IMR-90 (cell line): ENCODE measurements at regions not wholly inside any gene's neighbourhood (a gene's known extent, or its start where the extent isn't known, plus 50 kb on each side); places are given as distances from the start of the nearest gene placed in this dataset.

Experiments used
- ATAC-seq: fragments of 200-7000 bp; cut with Tn5 transposase; 2 replicates; pipeline ENCODE4 v1.9.1; 2020; ENCODE audit warnings: low read depth, mild to moderate bottlenecking, moderate library complexity
- BruUV-seq: library from RNA; stranded (reverse); fragments of 400-500 nt; replicated peaks from 2 replicates; lab custom pipeline; 2021; lab: Mats Ljungman, UMichigan
- CTCF ChIA-PET: fragments of 300-600 bp; formaldehyde crosslinking; extraction: SDS; loops from one replicate; lab custom pipeline; 2021; ENCODE audit warnings: antibody characterized with exemption; lab: Yijun Ruan, JAX
- POLR2A ChIA-PET: fragments of 300-600 bp; sonication (Branson Sonifier 250); formaldehyde crosslinking; loops from one replicate; lab custom pipeline; 2022; ENCODE audit warnings: antibody characterized with exemption; ENCODE audit not compliant: unreplicated experiment; lab: Charles Lee
- DNase-seq: peaks from one replicate; pipeline ENCODE4 v3.0.0; 2013
- H2AFZ ChIP-seq: replicated peaks from 2 replicates; pipeline ENCODE3; 2013; ENCODE audit warnings: low read length, mild to moderate bottlenecking; ENCODE audit not compliant: poor library complexity
- H2AK5ac ChIP-seq: 2 replicates; pipeline ENCODE4 v1.6.1; 2013; ENCODE audit warnings: low read depth, low read length, inconsistent platforms
- H2AK9ac ChIP-seq: replicated peaks from 2 replicates; pipeline ENCODE3; 2013; ENCODE audit warnings: mild to moderate bottlenecking, low read depth, low read length, moderate library complexity; ENCODE audit not compliant: poor library complexity
- H2BK120ac ChIP-seq: 2 replicates; pipeline ENCODE4 v1.6.1; 2013; ENCODE audit warnings: low read depth, low read length, inconsistent platforms
- H2BK15ac ChIP-seq: 3 replicates; pipeline ENCODE4 v1.6.1; 2013; ENCODE audit warnings: low read depth, low read length, inconsistent platforms
- H2BK20ac ChIP-seq: 2 replicates; pipeline ENCODE4 v1.6.1; 2013; ENCODE audit warnings: low read depth, mild to moderate bottlenecking, inconsistent platforms, low read length, moderate library complexity
- H2BK5ac ChIP-seq: 2 replicates; pipeline ENCODE4 v1.6.1; 2013; ENCODE audit warnings: mild to moderate bottlenecking, low read depth, low read length, inconsistent platforms; ENCODE audit not compliant: poor library complexity, severe bottlenecking
- H3K14ac ChIP-seq: replicated peaks from 2 replicates; pipeline ENCODE4 v1.6.1; 2013; ENCODE audit warnings: low read depth, low read length, inconsistent platforms
- H3K18ac ChIP-seq: 2 replicates; pipeline ENCODE4 v1.6.1; 2013; ENCODE audit warnings: low read depth, low read length, control low read depth
- H3K23ac ChIP-seq: 2 replicates; pipeline ENCODE4 v1.6.1; 2013; ENCODE audit warnings: low read depth, low read length, inconsistent platforms
- H3K27ac ChIP-seq: 2 replicates; pipeline ENCODE4 v1.5.1; 2013; ENCODE audit warnings: mild to moderate bottlenecking, control low read depth, low read length; ENCODE audit not compliant: insufficient read depth
- H3K27me3 ChIP-seq: 2 replicates; pipeline ENCODE4 v1.6.1; 2013; ENCODE audit warnings: low read length; ENCODE audit not compliant: control insufficient read depth, insufficient read depth
- H3K36me3 ChIP-seq: 2 replicates; pipeline ENCODE4 v1.6.1; 2013; ENCODE audit warnings: low read length, mixed read lengths; ENCODE audit not compliant: control insufficient read depth, insufficient read depth
- H3K4ac ChIP-seq: 2 replicates; pipeline ENCODE4 v1.6.1; 2013; ENCODE audit warnings: low read depth, low read length, inconsistent platforms
- H3K4me1 ChIP-seq: 2 replicates; pipeline ENCODE4 v1.6.1; 2013; ENCODE audit warnings: low read length, mixed read lengths; ENCODE audit not compliant: control insufficient read depth, insufficient read depth
- H3K4me2 ChIP-seq: 2 replicates; pipeline ENCODE4 v1.6.1; 2013; ENCODE audit warnings: low read depth, mild to moderate bottlenecking, control low read depth, low read length, moderate library complexity
- H3K4me3 ChIP-seq: 2 replicates; pipeline ENCODE4 v1.5.1; 2013; ENCODE audit warnings: low read depth, mild to moderate bottlenecking, control low read depth, low read length, moderate library complexity; ENCODE audit not compliant: insufficient read depth
- H3K56ac ChIP-seq: 2 replicates; pipeline ENCODE4 v1.6.1; 2013; ENCODE audit warnings: low read length, inconsistent platforms; ENCODE audit not compliant: insufficient read depth; ENCODE audit errors: extremely low read depth
- H3K79me1 ChIP-seq, 2 experiments: 2 replicates each; pipeline ENCODE4 v1.6.1; 2013; ENCODE audit warnings: low read length in 2 of 2, inconsistent platforms in 1 of 2, low read depth in 1 of 2
- H3K9ac ChIP-seq: 2 replicates; pipeline ENCODE4 v1.6.1; 2013; ENCODE audit warnings: low read depth, low read length, control low read depth
- H3K9me1 ChIP-seq: 2 replicates; pipeline ENCODE4 v1.6.1; 2013; ENCODE audit warnings: low read length, inconsistent platforms; ENCODE audit not compliant: insufficient read depth
- H3K9me3 ChIP-seq: 2 replicates; pipeline ENCODE4 v1.6.1; 2013; ENCODE audit warnings: low read length; ENCODE audit not compliant: control insufficient read depth, insufficient read depth
- H4K20me1 ChIP-seq: 2 replicates; pipeline ENCODE4 v1.6.1; 2013; ENCODE audit warnings: low read length, inconsistent platforms; ENCODE audit not compliant: insufficient read depth
- H4K5ac ChIP-seq: 2 replicates; pipeline ENCODE4 v1.6.1; 2013; ENCODE audit warnings: mild to moderate bottlenecking, low read depth, low read length, control low read depth
- H4K8ac ChIP-seq, 2 experiments: 2 replicates each; pipeline ENCODE4 v1.6.1; 2013; ENCODE audit warnings: low read depth in 2 of 2, low read length in 2 of 2, control low read depth in 1 of 2, inconsistent platforms in 1 of 2
- H4K91ac ChIP-seq: 2 replicates; pipeline ENCODE4 v1.6.1; 2013; ENCODE audit warnings: low read depth, low read length, inconsistent platforms; ENCODE audit not compliant: insufficient read depth
- BHLHE40 ChIP-seq: fragments of 150-350 bp; IDR thresholded peaks from 2 replicates; pipeline ENCODE4 v1.6.1; 2016; ENCODE audit warnings: mild to moderate bottlenecking, low read depth, low read length
- CEBPB ChIP-seq: IDR thresholded peaks from 2 replicates; pipeline ENCODE4 v1.6.1; 2012; ENCODE audit warnings: low read depth, low read length, improper control_type of control experiment
- CHD1 ChIP-seq: IDR thresholded peaks from 2 replicates; pipeline ENCODE4 v1.6.1; 2012; ENCODE audit warnings: low read depth, low read length, improper control_type of control experiment
- ELK1 ChIP-seq: fragments of 150-350 bp; IDR thresholded peaks from 2 replicates; pipeline ENCODE4 v1.6.1; 2016; ENCODE audit warnings: low read depth, mild to moderate bottlenecking, low read length, moderate library complexity, borderline replicate concordance
- FOS ChIP-seq: fragments of 150-350 bp; IDR thresholded peaks from 2 replicates; pipeline ENCODE4 v1.6.1; 2016; ENCODE audit warnings: low read depth, low read length
- MAFK ChIP-seq: IDR thresholded peaks from 2 replicates; pipeline ENCODE4 v1.6.1; 2012; ENCODE audit warnings: low read depth, low read length, improper control_type of control experiment
- MXI1 ChIP-seq: IDR thresholded peaks from 2 replicates; pipeline ENCODE4 v1.6.1; 2012; ENCODE audit warnings: low read depth, mild to moderate bottlenecking, low read length, moderate library complexity, borderline replicate concordance
- NFE2L2 ChIP-seq: fragments of 150-350 bp; IDR thresholded peaks from 2 replicates; pipeline ENCODE4 v1.6.1; 2016; ENCODE audit warnings: low read depth, mild to moderate bottlenecking, low read length
- POLR2A ChIP-seq: IDR thresholded peaks from 2 replicates; pipeline ENCODE4 v1.6.1; 2012; ENCODE audit warnings: mild to moderate bottlenecking, low read depth, low read length
- RCOR1 ChIP-seq: IDR thresholded peaks from 2 replicates; pipeline ENCODE4 v1.6.1; 2012; ENCODE audit warnings: mild to moderate bottlenecking, low read length, improper control_type of control experiment; ENCODE audit not compliant: insufficient replicate concordance
- SMC3 ChIP-seq: fragments of 150-350 bp; IDR thresholded peaks from 2 replicates; pipeline ENCODE4 v1.6.1; 2016; ENCODE audit warnings: low read depth, mild to moderate bottlenecking, antibody characterized with exemption, low read length, moderate library complexity
- USF2 ChIP-seq: fragments of 150-350 bp; IDR thresholded peaks from 2 replicates; pipeline ENCODE4 v1.6.1; 2017; ENCODE audit warnings: mild to moderate bottlenecking, antibody characterized with exemption, low read length, low read depth
- WGBS, 2 experiments: methylation state at CpG; one replicate each; pipeline versions ENCODE4 v1.1.5 to v1.1.7; 2013; ENCODE audit warnings: missing lambda C conversion rate in 2 of 2; ENCODE audit not compliant: insufficient read length in 1 of 2; ENCODE audit errors: extremely low coverage in 2 of 2; 5-methylcytosine and 5-hydroxymethylcytosine counted together
- dilution Hi-C: fragments of 300-500 bp; cut with HindIII; formaldehyde crosslinking; loops from one replicate; pipeline ENCODE4 v1.14.3; 2018; ENCODE audit warnings: low sequenced_read_pairs; ENCODE audit not compliant: unreplicated experiment
- in situ Hi-C: fragments of 300-500 bp; cut with MboI; formaldehyde crosslinking; loops from 3 replicates; pipeline ENCODE4 v1.14.3; 2019; ENCODE audit warnings: low sequenced_read_pairs, inconsistent platforms, mixed read lengths
- intact Hi-C: fragments of 100-400 bp; cut with micrococcal nuclease; formaldehyde crosslinking; loops from 2 replicates; pipeline ENCODE4 v1.10.0; 2022
- TF ChIP-seq, protein P1 (sequence below): conservative IDR thresholded peaks from 2 replicates; pipeline ENCODE4 v1.5.1; 2012; ENCODE audit warnings: mild to moderate bottlenecking, low read depth, low read length, improper control_type of control experiment

DNA sequence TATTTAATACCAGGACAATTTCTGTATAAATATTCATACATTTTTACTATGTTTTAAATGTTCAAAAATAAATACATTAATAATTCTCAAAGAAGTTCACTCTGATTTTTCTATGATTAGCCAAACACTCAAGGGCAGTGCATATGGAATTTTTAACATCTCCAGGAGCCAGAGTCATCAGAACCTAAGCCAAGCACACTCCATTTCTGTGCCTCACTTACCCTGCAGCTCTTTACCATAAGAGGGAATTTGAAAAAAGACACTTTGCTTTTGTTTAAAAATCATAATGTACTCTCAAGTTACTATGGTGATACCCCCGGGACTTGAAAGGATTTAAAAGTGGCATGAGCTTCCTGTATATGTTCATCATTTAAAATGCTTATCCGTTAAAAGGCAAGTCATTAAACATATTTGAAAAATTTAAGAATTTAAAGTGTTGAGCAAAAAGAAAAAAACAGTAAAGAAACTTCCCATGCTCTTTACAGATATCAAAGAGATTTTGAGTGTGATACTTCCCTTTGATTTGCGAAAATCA, 747.4 kb upstream of the NECTIN3 start:
- no peak overlapping the region for H2AK9ac ChIP-seq
- H2AK5ac ChIP-seq, result no peak overlapping the region
- DNase-seq (peak; percentile 12), ATAC-seq (no peak; the same call in 1 of the 2 replicates)
- H4K5ac ChIP-seq, result no peak overlapping the region
- WGBS, 2 experiments, result no CpG with 5 or more reads among the region's 3 CpGs
- in situ Hi-C loops, result no loop called here
- BruUV-seq, result no TSS peak
- no peak overlapping the region for H2BK15ac ChIP-seq
- H3K79me1 ChIP-seq, result no peaks in the 10 kb centered on the region
- H3K9ac ChIP-seq, result no peak overlapping the region
- ChIA-PET POLR2A (no interaction called here), CTCF (no interaction called here)
- dilution Hi-C loops, result no loop called here
- H2BK20ac ChIP-seq, result no peak overlapping the region
- no peak overlapping the region for H3K18ac ChIP-seq
- intact Hi-C loops, result no loop called here
- no peak overlapping the region for H2BK120ac ChIP-seq
- H3K4ac ChIP-seq, result no peak overlapping the region
- H3K9me3 ChIP-seq, result no peaks in the 10 kb centered on the region
- no peak overlapping the region for H4K91ac ChIP-seq
- H4K8ac ChIP-seq, result no peak overlapping the region; a peak in 1 of 4 replicates
- no peak overlapping the region for H3K56ac ChIP-seq
- peaks cover 4% of the 10 kb centered on the region; the same call in 1 of the 2 replicates for H3K4me1 ChIP-seq
- no peak overlapping the region for H3K23ac ChIP-seq
- no peak overlapping the region for H2AFZ ChIP-seq
- no peak overlapping the region for H3K14ac ChIP-seq
- H3K27me3 ChIP-seq, result no peaks in the 10 kb centered on the region
- H4K20me1 ChIP-seq, result no peaks in the 10 kb centered on the region
- no peak overlapping the region for H3K27ac ChIP-seq
- H3K4me3 ChIP-seq, result no peak overlapping the region
- H3K9me1 ChIP-seq, result no peaks in the 10 kb centered on the region
- TF ChIP-seq, protein P1, sequence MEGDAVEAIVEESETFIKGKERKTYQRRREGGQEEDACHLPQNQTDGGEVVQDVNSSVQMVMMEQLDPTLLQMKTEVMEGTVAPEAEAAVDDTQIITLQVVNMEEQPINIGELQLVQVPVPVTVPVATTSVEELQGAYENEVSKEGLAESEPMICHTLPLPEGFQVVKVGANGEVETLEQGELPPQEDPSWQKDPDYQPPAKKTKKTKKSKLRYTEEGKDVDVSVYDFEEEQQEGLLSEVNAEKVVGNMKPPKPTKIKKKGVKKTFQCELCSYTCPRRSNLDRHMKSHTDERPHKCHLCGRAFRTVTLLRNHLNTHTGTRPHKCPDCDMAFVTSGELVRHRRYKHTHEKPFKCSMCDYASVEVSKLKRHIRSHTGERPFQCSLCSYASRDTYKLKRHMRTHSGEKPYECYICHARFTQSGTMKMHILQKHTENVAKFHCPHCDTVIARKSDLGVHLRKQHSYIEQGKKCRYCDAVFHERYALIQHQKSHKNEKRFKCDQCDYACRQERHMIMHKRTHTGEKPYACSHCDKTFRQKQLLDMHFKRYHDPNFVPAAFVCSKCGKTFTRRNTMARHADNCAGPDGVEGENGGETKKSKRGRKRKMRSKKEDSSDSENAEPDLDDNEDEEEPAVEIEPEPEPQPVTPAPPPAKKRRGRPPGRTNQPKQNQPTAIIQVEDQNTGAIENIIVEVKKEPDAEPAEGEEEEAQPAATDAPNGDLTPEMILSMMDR, result no peak
- TF ChIP-seq CEBPB (no peak), RCOR1 (no peak), BHLHE40 (no peak), FOS (no peak), CHD1 (no peak), POLR2A (no peak), NFE2L2 (no peak), ELK1 (no peak), USF2 (no peak), MAFK (no peak), SMC3 (no peak), MXI1 (no peak)
- no peaks in the 10 kb centered on the region for H3K36me3 ChIP-seq
- no peak overlapping the region for H2BK5ac ChIP-seq
- H3K4me2 ChIP-seq, result no peak overlapping the region
